ENCODE measurements at regions not wholly inside any gene's neighbourhood (a gene's known extent, or its start where the extent isn't known, plus 50 kb on each side); places are given as distances from the start of the nearest gene placed in this dataset.

GRCh38 chr7:119982884-119983283, 290.1 kb upstream of the KCND2 start:
- no peak overlapping the region for H3K27ac Mint-ChIP-seq (ENCODE audit: unreplicated experiment)
- no peaks in the 10 kb centered on the region for H3K9me3 Mint-ChIP-seq (ENCODE audit: unreplicated experiment)
- no peak overlapping the region for H3K4me3 Mint-ChIP-seq (ENCODE audit: unreplicated experiment)
- no peak for DNase-seq (ENCODE audit: low spot score)
- H3K4me1 Mint-ChIP-seq (ENCODE audit: unreplicated experiment), result peaks cover 4% of the 10 kb centered on the region
- H3K27me3 Mint-ChIP-seq (ENCODE audit: unreplicated experiment), result peaks cover 4% of the 10 kb centered on the region
- no peak for TF ChIP-seq CTCF (IDR thresholded peaks at IDR 0.05; ENCODE audit: unreplicated experiment)
- H3K36me3 Mint-ChIP-seq (ENCODE audit: low read depth, unreplicated experiment), result no peaks in the 10 kb centered on the region

GRCh38 chr7:119983468-119983867, 289.5 kb upstream of the KCND2 start:
- Mint-ChIP-seq H3K9me3 (ENCODE audit: unreplicated experiment) (no peaks in the 10 kb centered on the region), H3K27me3 (ENCODE audit: unreplicated experiment) (peaks cover 4% of the 10 kb centered on the region)

GRCh38 chr7:119984247-119984646, 288.7 kb upstream of the KCND2 start:
- H3K36me3 Mint-ChIP-seq (ENCODE audit: low read depth, unreplicated experiment), result no peaks in the 10 kb centered on the region
- TF ChIP-seq CTCF (IDR thresholded peaks at IDR 0.05; ENCODE audit: unreplicated experiment), result no peak
- no peak overlapping the region for H3K4me3 Mint-ChIP-seq (ENCODE audit: unreplicated experiment)
- no peaks in the 10 kb centered on the region for H3K9me3 Mint-ChIP-seq (ENCODE audit: unreplicated experiment)
- H3K4me1 Mint-ChIP-seq (ENCODE audit: unreplicated experiment), result peaks cover 4% of the 10 kb centered on the region
- H3K27me3 Mint-ChIP-seq (ENCODE audit: unreplicated experiment), result peaks cover 3% of the 10 kb centered on the region
- H3K27ac Mint-ChIP-seq (ENCODE audit: unreplicated experiment), result no peak overlapping the region
- DNase-seq (ENCODE audit: low spot score), result no peak

More at GRCh38 chr7:119983468-119983867, 289.5 kb upstream of the KCND2 start:
- H3K4me1 Mint-ChIP-seq (ENCODE audit: unreplicated experiment), result peaks cover 4% of the 10 kb centered on the region
- no peak overlapping the region for H3K4me3 Mint-ChIP-seq (ENCODE audit: unreplicated experiment)
- DNase-seq (ENCODE audit: low spot score), result no peak
- TF ChIP-seq CTCF (IDR thresholded peaks at IDR 0.05; ENCODE audit: unreplicated experiment), result no peak
- no peaks in the 10 kb centered on the region for H3K36me3 Mint-ChIP-seq (ENCODE audit: low read depth, unreplicated experiment)
- H3K27ac Mint-ChIP-seq (ENCODE audit: unreplicated experiment), result no peak overlapping the region

DNA sequence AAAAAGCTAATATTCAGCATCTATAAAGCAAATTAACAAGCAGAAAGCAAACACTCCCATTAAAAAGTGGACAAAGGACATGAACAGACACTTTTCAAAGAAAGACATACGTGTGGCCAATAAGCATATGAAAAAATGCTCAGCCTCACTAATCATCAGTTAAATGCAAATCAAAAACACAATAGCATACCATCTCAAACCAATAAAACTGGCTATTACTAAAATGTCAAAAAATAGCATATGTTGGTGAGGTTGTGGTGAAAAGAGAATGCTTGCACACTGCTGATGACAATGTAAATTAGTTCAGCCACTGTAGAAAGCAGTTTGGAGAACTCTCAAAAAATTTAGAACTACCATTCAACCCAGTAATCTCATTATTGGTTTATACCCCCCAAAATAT, 284.6 kb upstream of the KCND2 start:
- TF ChIP-seq CTCF (IDR thresholded peaks at IDR 0.05; ENCODE audit: unreplicated experiment), result no peak
- no peak for DNase-seq (ENCODE audit: low spot score)
- Mint-ChIP-seq H3K27me3 (ENCODE audit: unreplicated experiment) (no peaks in the 10 kb centered on the region), H3K4me3 (ENCODE audit: unreplicated experiment) (no peak overlapping the region), H3K27ac (ENCODE audit: unreplicated experiment) (no peak overlapping the region), H3K36me3 (ENCODE audit: low read depth, unreplicated experiment) (no peaks in the 10 kb centered on the region), H3K9me3 (ENCODE audit: unreplicated experiment) (no peaks in the 10 kb centered on the region), H3K4me1 (ENCODE audit: unreplicated experiment) (peaks cover 4% of the 10 kb centered on the region)

- Mint-ChIP-seq H3K9me3 (ENCODE audit: unreplicated experiment) (no peaks in the 10 kb centered on the region), H3K4me1 (ENCODE audit: unreplicated experiment) (no peaks in the 10 kb centered on the region), H3K27me3 (ENCODE audit: unreplicated experiment) (no peaks in the 10 kb centered on the region), H3K4me3 (ENCODE audit: unreplicated experiment) (no peak overlapping the region), H3K36me3 (ENCODE audit: low read depth, unreplicated experiment) (no peaks in the 10 kb centered on the region), H3K27ac (ENCODE audit: unreplicated experiment) (no peak overlapping the region)
- no peak for TF ChIP-seq CTCF (IDR thresholded peaks at IDR 0.05; ENCODE audit: unreplicated experiment)
- no peak for DNase-seq (ENCODE audit: low spot score)
These were observed 278.0 kb upstream of the KCND2 start for GRCh38 chr7:119994928-119995327.
